ENCODE measurements at regions not wholly inside any gene's neighbourhood (a gene's known extent, or its start where the extent isn't known, plus 50 kb on each side); places are given as distances from the start of the nearest gene placed in this dataset.

DNA sequence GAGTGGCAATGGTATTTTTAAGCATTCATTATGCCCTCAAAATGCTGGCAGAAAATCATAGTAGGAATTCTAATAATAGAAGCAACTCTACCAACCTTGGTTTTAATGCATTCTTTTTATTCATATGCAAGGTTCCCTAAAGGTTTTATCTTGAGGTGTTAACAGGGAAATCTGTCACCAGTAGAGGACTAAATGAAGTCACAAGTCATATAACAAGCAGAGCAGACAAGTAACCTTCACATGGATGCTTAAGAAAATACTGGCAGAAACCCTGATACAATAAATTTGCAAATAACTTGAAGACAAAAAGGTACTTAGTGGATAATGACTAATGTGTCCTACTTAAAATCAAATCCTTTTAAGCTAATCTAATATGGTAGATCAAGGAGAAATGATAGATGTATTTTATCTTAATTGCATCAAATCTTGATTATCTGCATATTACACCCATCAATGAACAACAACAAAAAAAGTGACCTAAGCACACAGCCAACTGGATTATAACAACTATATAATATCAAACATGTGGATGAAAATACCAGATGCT lies 73.3 kb downstream of the RFC3 start:
- no peak for DNase-seq

DNA sequence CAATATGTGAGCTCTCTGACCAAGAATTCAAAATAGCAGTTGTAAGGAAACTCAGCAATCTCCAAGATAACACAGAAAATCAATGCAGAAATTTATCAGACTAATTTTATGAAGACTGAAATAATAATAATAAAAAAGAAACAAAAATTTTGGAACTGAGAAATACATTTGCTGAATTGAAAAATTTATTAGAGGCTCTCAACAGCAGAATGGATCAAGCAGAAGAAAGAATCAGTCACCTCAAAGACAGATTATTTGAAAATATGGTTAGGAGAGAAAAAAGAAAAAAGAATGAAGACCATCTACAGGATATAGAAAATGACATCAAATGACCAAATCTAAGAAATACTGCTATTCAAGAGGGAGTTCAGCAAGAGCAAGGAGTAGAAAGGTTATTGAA lies 75.6 kb downstream of the RFC3 start:
- no peak for DNase-seq

DNA sequence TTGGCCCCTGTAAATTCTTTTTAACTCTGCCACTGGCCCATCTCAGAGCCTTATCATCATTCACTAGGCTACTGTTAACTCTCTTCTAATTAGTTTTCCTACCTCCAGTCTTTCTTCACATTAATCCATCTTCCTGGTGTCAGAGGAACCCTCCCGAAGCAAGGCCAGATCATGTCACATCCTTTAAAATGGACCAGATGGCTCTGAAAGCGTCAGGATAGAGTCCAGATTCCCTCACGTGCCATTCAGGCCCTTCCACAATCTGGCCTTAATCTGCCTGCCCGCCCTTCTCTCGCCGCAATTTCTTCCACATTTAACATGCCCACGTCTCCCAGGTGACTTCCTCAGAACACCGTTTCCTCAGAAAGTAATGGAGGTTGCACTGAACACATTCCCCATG lies 86.5 kb downstream of the RFC3 start:
- no peak for DNase-seq

DNA sequence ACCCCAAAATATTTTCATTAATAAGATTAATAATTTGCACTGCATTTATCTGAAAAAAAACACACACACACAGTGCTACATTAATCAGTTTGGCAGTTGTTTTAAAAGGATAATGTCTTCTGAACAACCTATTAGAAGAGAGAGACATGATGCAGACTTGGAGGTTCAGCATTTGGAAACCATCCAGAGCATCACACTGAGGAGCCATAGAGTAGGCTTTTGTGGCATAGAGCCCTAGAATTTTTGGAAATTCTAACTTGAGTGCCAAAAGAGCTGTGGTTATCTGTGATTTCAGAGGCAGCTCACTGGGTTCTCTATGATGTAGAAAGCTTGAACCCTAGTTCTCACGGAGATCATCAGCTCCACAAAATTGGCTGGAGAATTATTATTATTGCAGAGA lies 90.2 kb downstream of the RFC3 start:
- DNase-seq = no peak

DNA sequence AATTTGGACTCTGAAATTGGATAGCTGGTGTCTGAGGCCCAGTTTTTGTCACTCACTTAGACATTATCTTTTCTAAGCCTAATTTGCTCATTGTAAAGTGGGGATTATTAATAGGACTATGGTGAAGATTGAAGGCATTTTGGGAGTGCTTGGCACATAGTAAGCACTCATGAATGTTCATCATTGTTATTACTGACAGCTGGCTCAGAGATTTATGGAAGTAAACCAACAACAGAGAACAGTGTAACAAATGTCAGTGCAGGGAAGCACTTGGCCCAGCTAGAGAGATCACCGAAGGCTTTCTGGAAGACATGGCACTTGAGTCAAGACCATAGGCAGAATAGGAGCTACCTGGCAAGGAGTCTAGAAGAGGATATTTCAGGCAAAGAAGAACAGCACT lies 92.3 kb downstream of the RFC3 start:
- DNase-seq = no peak

DNA sequence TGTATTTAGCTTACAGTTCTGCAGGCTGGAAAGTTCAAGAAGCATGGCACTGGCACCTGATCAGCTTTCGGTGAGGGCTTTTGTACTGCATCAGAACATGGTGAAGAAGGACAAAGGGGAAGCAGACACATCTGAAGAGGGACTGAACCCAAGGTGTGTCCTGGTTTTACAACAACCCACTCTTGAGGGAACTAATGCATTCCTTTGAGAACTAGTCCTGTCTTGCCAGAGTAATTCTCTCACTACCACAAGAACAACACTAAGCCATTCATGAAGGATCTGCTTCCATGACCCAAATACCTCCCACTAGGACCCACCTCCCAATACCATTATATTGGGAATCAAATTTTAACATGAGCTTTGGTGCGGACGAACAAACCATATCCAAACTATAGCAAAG lies 93.6 kb downstream of the RFC3 start:
- DNase-seq = no peak

DNA sequence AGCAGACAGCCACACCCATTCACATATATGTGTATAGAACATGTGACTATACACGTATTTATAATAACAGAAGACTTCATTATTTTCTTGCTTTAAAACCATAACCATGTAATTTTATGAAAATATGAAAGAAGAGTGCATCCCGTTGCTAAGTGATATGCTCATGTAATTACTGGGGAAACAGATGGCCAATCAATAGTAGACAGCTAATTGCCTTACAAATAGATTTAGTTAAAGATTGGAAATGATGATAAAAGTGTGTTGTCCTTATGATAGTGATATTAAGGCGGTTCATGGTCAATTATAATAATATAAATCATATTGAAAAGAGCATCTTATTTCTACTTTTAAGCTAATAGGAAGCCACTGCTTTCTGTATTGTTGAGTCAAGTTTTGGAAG lies 95.9 kb downstream of the RFC3 start:
- DNase-seq = no peak

DNA sequence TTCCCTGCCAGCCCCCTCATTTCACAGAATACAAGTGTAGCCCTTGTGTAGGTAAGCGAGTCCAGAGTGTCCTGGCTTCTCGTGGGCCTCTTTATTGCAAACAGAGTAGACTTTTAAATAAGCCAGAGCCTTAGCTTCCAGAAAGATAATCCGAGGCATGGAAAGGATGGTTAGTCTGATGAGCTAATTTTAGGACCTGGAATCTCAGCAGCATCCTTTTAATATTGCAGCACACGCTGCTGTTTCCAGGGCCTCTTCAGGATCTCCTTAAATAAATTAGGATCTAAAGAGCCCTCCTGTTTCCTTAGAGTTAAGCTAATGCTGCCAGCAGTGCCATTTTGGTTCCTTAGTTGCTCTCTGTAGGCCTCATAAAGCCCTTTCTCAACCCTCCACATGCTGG lies 99.2 kb downstream of the RFC3 start:
- no peak for DNase-seq

DNA sequence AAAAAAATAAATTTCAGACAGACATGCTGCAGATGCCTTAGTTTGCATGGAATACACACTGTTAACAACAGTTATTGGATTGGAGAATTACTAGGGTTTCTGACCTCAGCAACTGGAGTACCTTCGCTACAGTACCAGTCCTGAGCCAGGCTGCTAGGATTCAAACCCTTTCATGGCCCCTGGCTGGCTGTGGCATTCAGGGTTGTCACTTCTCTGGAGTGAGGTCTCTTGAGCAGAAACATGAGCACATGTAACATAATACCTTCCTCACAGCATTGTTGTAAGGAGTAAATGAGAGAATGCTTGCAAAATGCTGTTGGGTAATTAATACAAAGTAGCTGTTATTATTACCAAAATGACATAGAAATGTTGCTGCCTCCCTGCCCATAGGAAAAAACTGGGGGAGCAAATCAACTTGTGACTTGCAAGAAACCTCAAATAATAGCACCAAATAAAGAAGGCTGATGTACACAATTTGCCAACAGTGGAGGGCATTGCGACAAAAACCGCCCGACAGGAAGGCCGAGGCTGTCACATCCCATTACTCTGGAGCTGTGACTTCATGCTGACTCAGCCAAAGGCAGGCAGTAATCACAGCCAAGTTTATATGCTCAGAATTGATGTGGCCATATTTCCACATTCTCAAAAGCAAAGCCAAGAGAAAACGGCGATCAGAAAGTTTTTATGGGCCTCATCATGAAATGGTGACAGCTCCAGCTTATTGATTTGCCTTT lies 100.4 kb downstream of the RFC3 start:
- no peak for DNase-seq

DNA sequence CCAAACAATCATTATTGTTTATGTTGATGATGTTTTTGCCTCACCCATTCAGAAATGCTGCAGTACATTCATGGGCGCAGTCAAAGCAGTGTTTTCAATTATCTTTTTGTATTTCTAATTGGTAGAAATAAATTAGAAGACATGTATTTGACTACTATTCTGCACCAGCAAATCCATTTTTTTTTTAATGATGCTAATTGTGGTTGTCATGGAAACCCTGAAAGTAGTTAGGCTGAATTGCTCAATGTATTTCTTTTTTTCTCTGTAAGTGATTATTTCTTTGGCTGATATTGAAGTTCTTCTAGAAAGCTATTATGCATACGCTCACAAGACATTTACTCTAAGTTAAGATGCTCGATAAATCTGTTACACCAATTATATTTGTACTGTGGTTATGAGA lies 101.2 kb downstream of the RFC3 start:
- no peak for DNase-seq

DNA sequence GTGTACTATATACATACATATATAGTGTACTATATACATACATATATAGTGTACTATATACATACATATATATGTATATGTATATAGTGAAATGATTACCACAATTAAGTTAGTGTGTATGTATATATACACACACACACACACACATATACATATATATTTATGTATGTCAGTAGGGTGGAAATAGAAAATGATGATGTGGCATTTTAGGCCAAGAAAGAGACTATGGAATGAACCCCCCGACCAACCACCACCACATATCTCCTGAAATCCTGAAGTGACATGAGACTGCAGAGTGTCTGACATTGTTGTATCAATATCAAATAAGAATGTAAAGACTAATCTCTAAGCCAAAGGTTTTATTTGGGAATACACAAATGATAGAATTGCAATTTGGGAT lies 107.6 kb downstream of the RFC3 start:
- DNase-seq = no peak

DNA sequence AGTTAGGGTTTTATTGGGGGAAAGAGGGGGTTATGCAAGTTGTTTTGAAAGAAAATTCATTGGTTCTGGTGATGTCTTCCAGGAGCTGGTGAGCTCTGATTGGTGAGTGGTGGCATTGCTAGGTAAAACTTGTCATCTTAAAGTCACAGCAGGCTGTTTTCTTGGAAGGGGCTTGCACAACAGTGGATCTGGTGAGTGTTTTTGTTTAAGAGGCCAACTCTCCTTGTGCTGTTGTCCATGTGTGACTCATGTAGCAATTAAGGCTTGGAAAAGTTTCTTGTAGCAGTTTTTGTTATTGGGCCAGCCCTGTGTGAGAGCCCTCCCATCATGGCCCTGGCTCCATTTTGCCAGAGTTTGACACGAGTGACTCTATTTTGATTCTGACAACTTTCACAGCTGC lies 109.4 kb downstream of the RFC3 start:
- no peak for DNase-seq

DNA sequence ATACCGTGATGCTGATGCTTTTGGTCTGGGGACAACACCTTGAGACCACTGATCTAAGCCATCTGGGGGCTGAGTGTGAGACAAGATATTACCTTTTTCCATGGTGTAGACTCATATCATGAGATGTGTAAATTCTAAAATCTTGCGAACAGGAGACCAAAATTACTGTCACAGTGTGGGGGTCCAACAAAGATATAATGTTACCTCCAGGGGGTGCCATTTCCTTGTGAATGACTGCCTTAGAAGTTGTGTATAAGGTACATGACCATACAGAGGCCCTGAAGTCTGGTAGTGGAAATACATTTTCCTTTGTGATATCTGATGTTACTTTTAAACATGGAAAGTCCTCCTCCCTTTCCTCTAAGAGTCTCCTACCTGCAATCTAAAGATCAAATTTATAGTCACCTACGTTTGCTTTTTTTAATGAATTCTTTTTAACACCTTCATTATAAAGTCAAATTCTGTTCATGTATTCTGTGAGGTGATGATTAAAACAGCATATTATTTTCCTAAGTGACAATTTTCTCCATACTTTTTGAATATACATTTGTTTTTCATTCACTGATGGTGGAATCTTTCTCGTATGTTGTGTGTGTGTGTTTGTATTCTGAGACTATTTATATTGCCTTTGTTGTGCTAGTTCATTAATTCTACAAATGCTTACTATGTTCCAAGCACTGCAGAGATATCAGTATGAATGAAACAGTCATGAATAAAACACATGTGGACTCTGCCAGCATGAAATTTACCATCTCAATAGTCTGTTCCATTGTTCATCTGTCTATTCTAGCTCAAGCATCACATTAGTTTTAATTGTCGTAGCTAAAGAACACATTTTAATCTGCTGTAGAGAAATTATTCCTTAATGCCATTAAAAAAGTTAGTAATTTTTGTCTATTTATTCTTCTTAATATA lies 113.7 kb downstream of the RFC3 start:
- peak; percentile 34 for DNase-seq

DNA sequence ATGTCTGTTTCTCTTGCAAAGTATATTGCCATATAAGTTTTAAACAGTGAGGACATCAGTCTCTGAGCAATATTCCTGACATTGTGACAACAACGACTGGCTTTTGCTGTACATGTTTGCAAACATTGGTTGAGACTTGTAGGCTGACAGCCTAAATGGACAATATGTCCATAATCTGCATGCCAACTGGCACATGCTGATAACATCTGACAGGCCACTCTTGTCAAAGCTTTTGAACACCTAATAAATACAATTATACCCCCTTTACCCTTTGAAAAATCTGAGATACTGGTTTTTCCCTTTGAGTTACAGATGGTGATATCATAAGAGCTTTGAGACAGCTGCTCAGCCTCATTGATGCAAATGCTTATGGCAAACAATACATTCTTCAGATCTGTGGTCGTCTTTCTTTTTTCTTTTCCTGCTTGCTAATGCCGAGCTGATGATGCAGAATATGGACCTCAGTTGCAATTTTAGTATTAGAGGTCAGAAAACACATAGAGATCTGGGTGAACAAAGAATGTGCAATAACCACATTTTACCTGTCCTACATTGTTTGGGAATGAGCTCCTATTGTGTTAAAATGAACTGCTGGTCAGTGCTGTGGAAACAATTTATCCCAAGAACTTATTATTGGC lies 114.9 kb downstream of the RFC3 start:
- DNase-seq = no peak

DNA sequence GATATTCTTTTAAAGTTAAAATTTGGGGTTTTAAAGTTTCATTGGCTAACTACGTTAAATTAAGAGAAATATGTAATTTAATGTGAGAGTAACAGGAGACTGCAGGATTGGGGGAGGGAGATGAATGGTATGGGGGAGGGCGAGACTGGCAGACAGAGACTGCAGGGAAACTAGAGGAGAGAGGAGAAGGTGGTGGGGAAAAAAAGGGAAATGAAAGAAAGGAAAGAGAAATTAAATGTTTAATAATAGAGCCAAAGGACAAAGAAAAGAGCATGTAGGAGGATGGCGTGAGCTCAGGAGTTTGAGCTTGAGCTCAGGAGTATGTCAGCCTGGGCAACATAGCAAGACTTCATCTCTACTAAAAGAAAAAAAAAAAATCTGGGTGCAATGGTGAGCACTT lies 115.9 kb downstream of the RFC3 start:
- no peak for DNase-seq

DNA sequence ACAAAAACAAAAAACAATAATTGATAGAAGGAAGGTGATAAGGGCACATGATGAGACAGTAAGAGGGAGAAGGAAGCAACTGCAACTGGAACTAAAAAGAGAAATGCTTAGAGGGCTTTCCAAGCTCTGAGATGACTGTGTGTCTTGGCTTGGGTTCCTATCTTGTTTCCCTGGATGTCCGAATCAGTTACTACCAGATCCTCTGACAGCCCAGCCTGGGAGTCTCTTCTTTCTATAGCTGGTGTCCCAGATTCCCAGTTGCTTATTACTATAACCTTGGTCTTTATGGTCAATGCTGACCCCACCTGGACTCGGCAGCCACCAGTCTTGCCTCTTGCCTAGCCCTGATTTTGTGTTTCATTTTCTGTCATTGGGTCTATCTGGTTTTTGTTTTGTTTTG lies 116.4 kb downstream of the RFC3 start:
- no peak for DNase-seq

DNA sequence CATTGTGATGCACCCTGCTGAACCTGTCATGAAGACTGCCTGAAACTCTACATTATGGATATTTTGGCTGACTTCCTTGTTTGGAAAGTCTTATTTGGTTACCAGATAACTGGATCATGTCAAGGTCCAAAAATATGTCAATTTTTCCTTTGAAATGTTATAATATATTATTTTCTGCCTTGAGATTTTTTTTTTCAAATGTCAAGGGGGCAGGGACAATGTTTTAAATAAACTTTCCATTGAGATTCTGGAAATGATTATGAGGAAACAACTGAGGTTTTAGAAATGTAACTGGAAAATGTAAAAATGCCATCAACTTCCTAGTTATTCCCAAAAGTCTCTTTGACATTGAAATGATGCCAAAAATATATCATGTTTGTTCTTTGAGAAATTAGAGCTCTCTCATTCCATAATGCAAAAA lies 117.0 kb downstream of the RFC3 start:
- no peak for DNase-seq

DNA sequence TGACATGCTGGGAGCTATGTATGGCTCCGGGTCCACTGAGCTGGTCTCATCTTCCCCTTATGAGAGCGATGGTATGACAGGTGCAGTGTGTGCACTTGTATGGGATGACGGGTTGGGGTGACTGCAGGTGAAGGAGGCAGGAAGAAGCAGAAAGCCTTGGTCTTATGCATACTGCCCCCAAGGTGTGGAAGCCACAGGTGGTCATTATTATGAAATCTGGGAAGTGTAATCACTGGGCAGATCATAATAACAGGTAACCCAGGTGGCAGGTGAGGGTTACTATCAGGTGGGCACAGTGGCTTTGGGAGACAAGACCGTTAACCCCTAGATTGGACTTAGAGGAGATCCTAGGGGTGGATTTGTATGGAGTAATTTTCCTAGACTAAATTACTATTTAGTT lies 118.0 kb downstream of the RFC3 start:
- DNase-seq = no peak

DNA sequence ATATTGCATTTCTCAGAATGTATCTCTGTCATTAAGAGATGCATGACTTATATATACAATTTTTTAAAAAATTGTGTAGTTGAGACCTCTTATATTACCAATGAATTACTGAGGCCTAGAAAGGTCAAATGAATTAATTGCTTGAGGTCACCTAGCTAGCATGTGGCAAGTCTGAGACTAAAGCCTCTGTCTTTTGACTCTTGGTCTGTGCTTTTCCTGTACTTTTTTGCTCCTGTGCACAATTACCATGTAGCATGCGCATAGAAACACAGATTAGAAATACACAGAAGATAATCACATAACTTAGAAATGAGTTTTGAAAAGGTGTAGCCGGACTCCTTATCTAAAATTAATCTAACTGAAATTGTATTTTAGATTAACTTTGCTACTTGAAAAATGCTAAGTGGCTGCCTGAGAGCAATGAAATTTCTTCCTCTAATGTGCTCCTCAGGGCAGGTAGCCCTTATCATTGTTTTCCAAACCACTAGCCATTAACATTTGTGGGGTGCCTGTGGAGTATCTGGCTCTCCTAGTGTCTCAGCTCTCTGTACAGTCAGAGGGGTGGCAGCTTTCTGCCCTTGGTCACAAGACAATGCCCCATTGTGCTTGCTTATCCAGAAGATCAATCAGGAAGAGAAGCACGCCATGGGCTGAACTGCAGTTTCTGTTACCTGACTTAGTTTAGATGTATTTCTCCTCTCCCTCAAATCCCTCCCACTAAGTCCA lies 119.6 kb downstream of the RFC3 start:
- no peak for DNase-seq

DNA sequence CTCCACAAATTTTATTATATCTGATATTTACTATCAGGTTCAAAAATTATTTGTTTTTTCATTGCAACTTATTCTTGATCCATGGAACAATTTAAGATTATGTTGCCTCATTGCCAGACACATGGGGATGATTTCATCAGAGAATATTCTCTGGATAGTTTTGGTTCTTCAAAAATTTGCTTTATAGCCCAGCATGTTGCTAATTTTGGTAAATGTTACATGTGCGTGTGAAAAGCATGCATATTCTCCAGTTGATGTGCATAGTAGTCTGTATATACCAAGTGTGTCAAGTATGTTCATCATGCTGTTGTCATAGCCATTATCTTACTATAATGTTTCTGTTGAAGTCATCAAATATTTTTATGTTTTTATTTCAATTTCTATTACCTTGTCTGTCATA lies 122.3 kb downstream of the RFC3 start:
- no peak for DNase-seq

DNA sequence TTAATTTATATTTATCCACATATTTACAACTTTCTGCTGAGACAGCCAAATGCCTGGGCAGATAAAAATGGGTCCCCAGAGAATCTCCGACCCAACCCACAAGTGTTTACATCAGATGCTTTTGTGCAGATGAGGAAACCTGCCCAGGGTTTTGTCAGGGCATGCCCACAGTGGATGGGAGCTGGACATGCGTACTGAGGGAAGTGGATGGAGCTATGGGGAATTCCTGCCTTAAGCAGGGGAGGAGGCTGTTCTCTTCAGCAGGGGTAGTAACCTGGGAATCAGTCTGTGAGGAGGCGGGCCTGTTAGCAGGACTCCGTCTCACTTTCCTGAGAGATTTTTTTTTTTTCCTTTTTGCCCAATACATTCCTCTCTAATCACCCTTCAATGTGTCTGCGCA lies 122.9 kb downstream of the RFC3 start:
- no peak for DNase-seq

DNA sequence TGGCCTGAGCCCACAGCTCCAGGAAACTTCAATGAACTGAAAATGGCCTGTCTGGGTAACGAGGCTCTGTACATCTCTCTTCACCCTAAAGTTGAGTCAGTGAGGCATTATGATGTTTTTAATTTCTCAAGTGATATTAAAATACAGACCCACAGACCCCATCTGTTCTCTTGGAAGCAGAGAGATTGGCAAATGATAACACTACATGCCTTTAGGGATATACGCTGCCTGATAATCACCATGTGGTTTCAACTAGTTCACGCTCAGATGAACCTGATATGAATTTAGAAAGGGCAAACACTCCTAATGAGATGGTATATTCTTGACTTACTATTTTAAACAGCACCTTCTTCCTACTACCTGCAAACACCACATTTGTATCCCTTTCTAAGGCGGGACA lies 127.5 kb downstream of the RFC3 start:
- DNase-seq = no peak

Measured in muscle of arm (tissue), 1 donor.